IMR-90 (cell line): ENCODE measurements at regions not wholly inside any gene's neighbourhood (a gene's known extent, or its start where the extent isn't known, plus 50 kb on each side); places are given as distances from the start of the nearest gene placed in this dataset.

Source experiments
- ATAC-seq: fragments of 200-7000 bp; cut with Tn5 transposase; 2 replicates; pipeline ENCODE4 v1.9.1; 2020; ENCODE audit warnings: low read depth, mild to moderate bottlenecking, moderate library complexity
- BruUV-seq: library from RNA; stranded (reverse); fragments of 400-500 nt; replicated peaks from 2 replicates; lab custom pipeline; 2021; lab: Mats Ljungman, UMichigan
- CTCF ChIA-PET: fragments of 300-600 bp; formaldehyde crosslinking; extraction: SDS; loops from one replicate; lab custom pipeline; 2021; ENCODE audit warnings: antibody characterized with exemption; lab: Yijun Ruan, JAX
- POLR2A ChIA-PET: fragments of 300-600 bp; sonication (Branson Sonifier 250); formaldehyde crosslinking; loops from one replicate; lab custom pipeline; 2022; ENCODE audit warnings: antibody characterized with exemption; ENCODE audit not compliant: unreplicated experiment; lab: Charles Lee
- DNase-seq: peaks from one replicate; pipeline ENCODE4 v3.0.0; 2013
- H2AFZ ChIP-seq: replicated peaks from 2 replicates; pipeline ENCODE3; 2013; ENCODE audit warnings: low read length, mild to moderate bottlenecking; ENCODE audit not compliant: poor library complexity
- H2AK5ac ChIP-seq: 2 replicates; pipeline ENCODE4 v1.6.1; 2013; ENCODE audit warnings: low read depth, low read length, inconsistent platforms
- H2AK9ac ChIP-seq: replicated peaks from 2 replicates; pipeline ENCODE3; 2013; ENCODE audit warnings: mild to moderate bottlenecking, low read depth, low read length, moderate library complexity; ENCODE audit not compliant: poor library complexity
- H2BK120ac ChIP-seq: 2 replicates; pipeline ENCODE4 v1.6.1; 2013; ENCODE audit warnings: low read depth, low read length, inconsistent platforms
- H2BK15ac ChIP-seq: 3 replicates; pipeline ENCODE4 v1.6.1; 2013; ENCODE audit warnings: low read depth, low read length, inconsistent platforms
- H2BK20ac ChIP-seq: 2 replicates; pipeline ENCODE4 v1.6.1; 2013; ENCODE audit warnings: low read depth, mild to moderate bottlenecking, inconsistent platforms, low read length, moderate library complexity
- H2BK5ac ChIP-seq: 2 replicates; pipeline ENCODE4 v1.6.1; 2013; ENCODE audit warnings: mild to moderate bottlenecking, low read depth, low read length, inconsistent platforms; ENCODE audit not compliant: poor library complexity, severe bottlenecking
- H3K14ac ChIP-seq: replicated peaks from 2 replicates; pipeline ENCODE4 v1.6.1; 2013; ENCODE audit warnings: low read depth, low read length, inconsistent platforms
- H3K18ac ChIP-seq: 2 replicates; pipeline ENCODE4 v1.6.1; 2013; ENCODE audit warnings: low read depth, low read length, control low read depth
- H3K23ac ChIP-seq: 2 replicates; pipeline ENCODE4 v1.6.1; 2013; ENCODE audit warnings: low read depth, low read length, inconsistent platforms
- H3K27ac ChIP-seq: 2 replicates; pipeline ENCODE4 v1.5.1; 2013; ENCODE audit warnings: mild to moderate bottlenecking, control low read depth, low read length; ENCODE audit not compliant: insufficient read depth
- H3K27me3 ChIP-seq: 2 replicates; pipeline ENCODE4 v1.6.1; 2013; ENCODE audit warnings: low read length; ENCODE audit not compliant: control insufficient read depth, insufficient read depth
- H3K36me3 ChIP-seq: 2 replicates; pipeline ENCODE4 v1.6.1; 2013; ENCODE audit warnings: low read length, mixed read lengths; ENCODE audit not compliant: control insufficient read depth, insufficient read depth
- H3K4ac ChIP-seq: 2 replicates; pipeline ENCODE4 v1.6.1; 2013; ENCODE audit warnings: low read depth, low read length, inconsistent platforms
- H3K4me1 ChIP-seq: 2 replicates; pipeline ENCODE4 v1.6.1; 2013; ENCODE audit warnings: low read length, mixed read lengths; ENCODE audit not compliant: control insufficient read depth, insufficient read depth
- H3K4me2 ChIP-seq: 2 replicates; pipeline ENCODE4 v1.6.1; 2013; ENCODE audit warnings: low read depth, mild to moderate bottlenecking, control low read depth, low read length, moderate library complexity
- H3K4me3 ChIP-seq: 2 replicates; pipeline ENCODE4 v1.5.1; 2013; ENCODE audit warnings: low read depth, mild to moderate bottlenecking, control low read depth, low read length, moderate library complexity; ENCODE audit not compliant: insufficient read depth
- H3K56ac ChIP-seq: 2 replicates; pipeline ENCODE4 v1.6.1; 2013; ENCODE audit warnings: low read length, inconsistent platforms; ENCODE audit not compliant: insufficient read depth; ENCODE audit errors: extremely low read depth
- H3K79me1 ChIP-seq, 2 experiments: 2 replicates each; pipeline ENCODE4 v1.6.1; 2013; ENCODE audit warnings: low read length in 2 of 2, inconsistent platforms in 1 of 2, low read depth in 1 of 2
- H3K9ac ChIP-seq: 2 replicates; pipeline ENCODE4 v1.6.1; 2013; ENCODE audit warnings: low read depth, low read length, control low read depth
- H3K9me1 ChIP-seq: 2 replicates; pipeline ENCODE4 v1.6.1; 2013; ENCODE audit warnings: low read length, inconsistent platforms; ENCODE audit not compliant: insufficient read depth
- H3K9me3 ChIP-seq: 2 replicates; pipeline ENCODE4 v1.6.1; 2013; ENCODE audit warnings: low read length; ENCODE audit not compliant: control insufficient read depth, insufficient read depth
- H4K20me1 ChIP-seq: 2 replicates; pipeline ENCODE4 v1.6.1; 2013; ENCODE audit warnings: low read length, inconsistent platforms; ENCODE audit not compliant: insufficient read depth
- H4K5ac ChIP-seq: 2 replicates; pipeline ENCODE4 v1.6.1; 2013; ENCODE audit warnings: mild to moderate bottlenecking, low read depth, low read length, control low read depth
- H4K8ac ChIP-seq, 2 experiments: 2 replicates each; pipeline ENCODE4 v1.6.1; 2013; ENCODE audit warnings: low read depth in 2 of 2, low read length in 2 of 2, control low read depth in 1 of 2, inconsistent platforms in 1 of 2
- H4K91ac ChIP-seq: 2 replicates; pipeline ENCODE4 v1.6.1; 2013; ENCODE audit warnings: low read depth, low read length, inconsistent platforms; ENCODE audit not compliant: insufficient read depth
- FOS ChIP-seq: fragments of 150-350 bp; IDR thresholded peaks from 2 replicates; pipeline ENCODE4 v1.6.1; 2016; ENCODE audit warnings: low read depth, low read length
- MAZ ChIP-seq: IDR thresholded peaks from 2 replicates; pipeline ENCODE4 v1.6.1; 2012; ENCODE audit warnings: low read depth, mild to moderate bottlenecking, low read length, improper control_type of control experiment, moderate library complexity, borderline replicate concordance
- POLR2A ChIP-seq: IDR thresholded peaks from 2 replicates; pipeline ENCODE4 v1.6.1; 2012; ENCODE audit warnings: mild to moderate bottlenecking, low read depth, low read length
- RCOR1 ChIP-seq: IDR thresholded peaks from 2 replicates; pipeline ENCODE4 v1.6.1; 2012; ENCODE audit warnings: mild to moderate bottlenecking, low read length, improper control_type of control experiment; ENCODE audit not compliant: insufficient replicate concordance
- RFX5 ChIP-seq: IDR thresholded peaks from 2 replicates; pipeline ENCODE4 v1.8.0; 2012; ENCODE audit warnings: low read depth, mild to moderate bottlenecking, low read length, moderate library complexity
- SMC3 ChIP-seq: fragments of 150-350 bp; IDR thresholded peaks from 2 replicates; pipeline ENCODE4 v1.6.1; 2016; ENCODE audit warnings: low read depth, mild to moderate bottlenecking, antibody characterized with exemption, low read length, moderate library complexity
- WGBS, 2 experiments: methylation state at CpG; one replicate each; pipeline versions ENCODE4 v1.1.5 to v1.1.7; 2013; ENCODE audit warnings: missing lambda C conversion rate in 2 of 2; ENCODE audit not compliant: insufficient read length in 1 of 2; ENCODE audit errors: extremely low coverage in 2 of 2; 5-methylcytosine and 5-hydroxymethylcytosine counted together
- dilution Hi-C: fragments of 300-500 bp; cut with HindIII; formaldehyde crosslinking; loops from one replicate; pipeline ENCODE4 v1.14.3; 2018; ENCODE audit warnings: low sequenced_read_pairs; ENCODE audit not compliant: unreplicated experiment
- in situ Hi-C: fragments of 300-500 bp; cut with MboI; formaldehyde crosslinking; loops from 3 replicates; pipeline ENCODE4 v1.14.3; 2019; ENCODE audit warnings: low sequenced_read_pairs, inconsistent platforms, mixed read lengths
- intact Hi-C: fragments of 100-400 bp; cut with micrococcal nuclease; formaldehyde crosslinking; loops from 2 replicates; pipeline ENCODE4 v1.10.0; 2022

DNA sequence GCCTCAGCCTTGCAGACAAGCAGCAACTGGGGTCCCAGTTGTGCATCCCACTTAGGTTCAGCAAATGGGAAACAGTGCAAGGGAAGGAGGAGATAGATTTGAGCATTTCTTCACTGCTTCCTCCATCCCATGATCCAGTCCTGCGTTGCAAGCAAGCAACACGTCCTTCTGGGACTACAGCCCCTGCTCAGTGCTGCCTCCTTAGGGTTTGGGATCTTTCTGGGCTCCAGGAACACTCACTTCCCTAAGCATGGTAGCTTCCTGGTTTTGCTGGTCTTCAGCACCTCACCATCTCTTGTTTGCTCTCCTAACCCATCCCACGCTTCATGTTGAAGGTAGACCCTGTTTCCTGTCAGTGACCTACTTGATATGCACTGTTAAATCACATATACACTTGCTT lies 444.7 kb downstream of the MED10 start:
- no peak overlapping the region for H4K91ac ChIP-seq
- H2AK5ac ChIP-seq, result no peak overlapping the region
- H4K8ac ChIP-seq, result no peak overlapping the region
- no peak overlapping the region for H2AK9ac ChIP-seq
- no peak overlapping the region for H3K23ac ChIP-seq
- no peak overlapping the region for H3K9ac ChIP-seq
- dilution Hi-C loops (no loop called here), in situ Hi-C loops (no loop called here), intact Hi-C loops (no loop called here)
- no peak overlapping the region for H4K5ac ChIP-seq
- POLR2A ChIA-PET, result no interaction called here
- ATAC-seq, result no peak
- no peak for DNase-seq
- H3K27me3 ChIP-seq, result no peaks in the 10 kb centered on the region
- CTCF ChIA-PET, result no interaction called here
- H3K14ac ChIP-seq, result no peak overlapping the region
- no peaks in the 10 kb centered on the region for H4K20me1 ChIP-seq
- H3K27ac ChIP-seq, result no peak overlapping the region
- no peak overlapping the region for H2BK120ac ChIP-seq
- H2BK15ac ChIP-seq, result no peak overlapping the region
- H3K4me2 ChIP-seq, result no peak overlapping the region
- H3K4me1 ChIP-seq, result no peaks in the 10 kb centered on the region
- TF ChIP-seq POLR2A (no peak), SMC3 (no peak), MAZ (no peak), RFX5 (no peak), FOS (no peak), RCOR1 (no peak)
- WGBS, 2 experiments, result 23% methylated on average over 2 of the region's 3 CpGs; no CpG with 5 or more reads in 1 of the 2 experiments
- H3K18ac ChIP-seq, result no peak overlapping the region
- no peak overlapping the region for H2BK5ac ChIP-seq
- no peak overlapping the region for H3K56ac ChIP-seq
- no peaks in the 10 kb centered on the region for H3K79me1 ChIP-seq
- H2AFZ ChIP-seq, result no peak overlapping the region
- H3K36me3 ChIP-seq, result no peaks in the 10 kb centered on the region
- peaks cover 14% of the 10 kb centered on the region for H3K9me3 ChIP-seq
- no peak overlapping the region for H2BK20ac ChIP-seq
- H3K9me1 ChIP-seq, result no peaks in the 10 kb centered on the region
- no peak overlapping the region for H3K4me3 ChIP-seq
- no TSS peak for BruUV-seq
- H3K4ac ChIP-seq, result no peak overlapping the region
